Esophagus muscularis mucosa (tissue), 4 donors: ENCODE measurements at regions not wholly inside any gene's neighbourhood (a gene's known extent, or its start where the extent isn't known, plus 50 kb on each side); places are given as distances from the start of the nearest gene placed in this dataset.
A peak's percentile ranks its signal among the peaks of the same experiment; 100 is the strongest.

Experiments used
- DNase-seq: peaks from one replicate; pipeline ENCODE4 v3.0.0-alpha.2; 2017; ENCODE audit errors: extremely low spot score
- H3K27ac ChIP-seq, 4 donors: fragments of 200-600 bp; sonication (generic); replicated peaks in 1 of 4; 1 replicate in 3 of 4; 2 replicates in 1 of 4; pipeline ENCODE4 v1.5.1; 2016 to 2019; ENCODE audit warnings: mild to moderate bottlenecking in 1 of 4
- H3K27me3 ChIP-seq, 4 donors: fragments of 200-600 bp; sonication (generic); one replicate each; pipeline versions ENCODE4 v1.5.1 to v1.6.0; 2016 to 2019
- H3K36me3 ChIP-seq, 4 donors: fragments of 200-600 bp; sonication (generic); one replicate each; pipeline ENCODE4 v1.5.1; 2016 to 2019
- H3K4me1 ChIP-seq, 4 donors: fragments of 200-600 bp; sonication (generic); one replicate each; pipeline ENCODE4 v1.5.1; 2016 to 2019
- H3K4me3 ChIP-seq, 4 donors: fragments of 200-600 bp; sonication (generic); 1 replicate in 2 of 4; 2 replicates in 2 of 4; pipeline ENCODE4 v1.5.1; 2016 to 2019; ENCODE audit warnings: mild to moderate bottlenecking in 4 of 4, moderate library complexity in 1 of 4
- H3K9me3 ChIP-seq, 4 donors: fragments of 200-600 bp; sonication (generic); 1 replicate in 3 of 4; 2 replicates in 1 of 4; pipeline ENCODE4 v1.5.1; 2016 to 2019
- CTCF ChIP-seq, 3 experiments: fragments of 200-600 bp in 2 of 3; fragments of 450-650 bp in 1 of 3; sonication (generic) in 2 of 3; IDR thresholded peaks; one replicate each; pipeline ENCODE4 v1.5.1; 2017 to 2019; ENCODE audit warnings: antibody characterized with exemption in 3 of 3, mild to moderate bottlenecking in 2 of 3, moderate library complexity in 1 of 3
- EP300 ChIP-seq: sonication (generic); formaldehyde crosslinking; IDR thresholded peaks from one replicate; pipeline ENCODE4 v1.6.1; 2017; ENCODE audit warnings: antibody characterized with exemption
- POLR2A ChIP-seq: fragments of 450-650 bp; IDR thresholded peaks from one replicate; pipeline ENCODE4 v1.6.1; 2017; ENCODE audit warnings: antibody characterized with exemption, moderate library complexity, mild to moderate bottlenecking, low read depth
- POLR2AphosphoS5 ChIP-seq, 2 donors: sonication (generic); formaldehyde crosslinking; IDR thresholded peaks; one replicate each; pipeline ENCODE4 v1.6.1; 2017; ENCODE audit warnings: antibody characterized with exemption in 2 of 2
- WGBS: methylation state at CpG from one replicate; pipeline ENCODE4 v1.1.5; 2018; 5-methylcytosine and 5-hydroxymethylcytosine counted together
- intact Hi-C: fragments of 100-400 bp; cut with DNase I; formaldehyde crosslinking; loops from one replicate; pipeline ENCODE4 v1.15.1; 2023

GRCh38 chr5:164266571-164266970 is 761.2 kb downstream of the MAT2B start:
- H3K27me3 ChIP-seq: no peaks in the 10 kb centered on the region
- H3K9me3 ChIP-seq: no peaks in the 10 kb centered on the region
- DNase-seq: no peak
- no peaks in the 10 kb centered on the region for H3K36me3 ChIP-seq
- no peak overlapping the region for H3K27ac ChIP-seq
- intact Hi-C loops: no loop called here
- TF ChIP-seq POLR2AphosphoS5 (IDR thresholded peaks at IDR 0.05) (no peak), CTCF (IDR thresholded peaks at IDR 0.05) (no peak), POLR2A (no peak)
- WGBS: 89% methylated on average over 2 of the region's 2 CpGs
- no peak overlapping the region for H3K4me3 ChIP-seq
- no peaks in the 10 kb centered on the region for H3K4me1 ChIP-seq

GRCh38 chr5:164277720-164278119 is 772.3 kb downstream of the MAT2B start:
- Histone ChIP-seq H3K9me3 (no peaks in the 10 kb centered on the region), H3K27ac (no peak overlapping the region), H3K27me3 (no peaks in the 10 kb centered on the region), H3K36me3 (no peaks in the 10 kb centered on the region), H3K4me1 (no peaks in the 10 kb centered on the region), H3K4me3 (no peak overlapping the region)
- intact Hi-C loops: no loop called here
- WGBS: 57% methylated on average over 2 of the region's 2 CpGs
- no peak for TF ChIP-seq POLR2AphosphoS5 (IDR thresholded peaks at IDR 0.05)
- no peak for TF ChIP-seq CTCF (IDR thresholded peaks at IDR 0.05)
- no peak for TF ChIP-seq POLR2A
- TF ChIP-seq EP300: no peak
- no peak for DNase-seq

GRCh38 chr5:164289526-164289925 is 784.1 kb downstream of the MAT2B start:
- Histone ChIP-seq H3K9me3 (no peaks in the 10 kb centered on the region), H3K36me3 (no peaks in the 10 kb centered on the region), H3K27ac (no peak overlapping the region), H3K4me3 (no peak overlapping the region), H3K4me1 (no peaks in the 10 kb centered on the region), H3K27me3 (no peaks in the 10 kb centered on the region)
- intact Hi-C loops: no loop called here
- 68% methylated on average over 1 of the region's 1 CpG for WGBS
- TF ChIP-seq EP300 (no peak), POLR2AphosphoS5 (IDR thresholded peaks at IDR 0.05) (no peak), CTCF (IDR thresholded peaks at IDR 0.05) (no peak)
- no peak for DNase-seq

- TF ChIP-seq EP300 (no peak), CTCF (IDR thresholded peaks at IDR 0.05) (no peak), POLR2A (no peak), POLR2AphosphoS5 (IDR thresholded peaks at IDR 0.05) (no peak)
- 12% methylated on average over 14 of the region's 14 CpGs for WGBS
- no peak for DNase-seq
- Histone ChIP-seq H3K4me1 (peaks cover 0 to 7% (median 3%) of the 10 kb centered on the region in 4 donors), H3K27ac (no peak overlapping the region), H3K9me3 (no peaks in the 10 kb centered on the region), H3K27me3 (peaks cover 0 to 6% (median 0%) of the 10 kb centered on the region in 4 donors), H3K4me3 (peak overlapping the region in 1 of 4 donors; percentile 8), H3K36me3 (no peaks in the 10 kb centered on the region)
- intact Hi-C loops: no loop called here
Measured at GRCh38 chr5:164296603-164297080, 791.2 kb downstream of the MAT2B start.

GRCh38 chr5:164298165-164298564 is 792.7 kb downstream of the MAT2B start:
- no peaks in the 10 kb centered on the region for H3K36me3 ChIP-seq
- 75% methylated on average over 2 of the region's 2 CpGs for WGBS
- TF ChIP-seq EP300 (no peak), POLR2A (no peak), POLR2AphosphoS5 (IDR thresholded peaks at IDR 0.05) (no peak), CTCF (IDR thresholded peaks at IDR 0.05) (no peak)

More at GRCh38 chr5:164298165-164298564, 792.7 kb downstream of the MAT2B start:
- Histone ChIP-seq H3K4me1 (peaks cover 0 to 7% (median 3%) of the 10 kb centered on the region in 4 donors), H3K27me3 (peaks cover 0 to 6% (median 0%) of the 10 kb centered on the region in 4 donors), H3K9me3 (no peaks in the 10 kb centered on the region), H3K27ac (no peak overlapping the region), H3K4me3 (no peak overlapping the region)
- intact Hi-C loops: no loop called here
- no peak for DNase-seq
